GM12892 (cell line): ENCODE measurements at regions not wholly inside any gene's neighbourhood (a gene's known extent, or its start where the extent isn't known, plus 50 kb on each side); places are given as distances from the start of the nearest gene placed in this dataset.

ENCODE experiments used
- DNase-seq: peaks from one replicate; pipeline ENCODE4 v3.0.0; 2011; ENCODE audit not compliant: insufficient read length
- FAIRE-seq: peaks from 2 replicates; lab custom pipeline; 2011; peaks lifted over from hg19 to GRCh38; lab: Jason Lieb, UNC
- POLR2A ChIP-seq: IDR thresholded peaks from 2 replicates; pipeline ENCODE4 v1.6.1; 2011; ENCODE audit warnings: low read depth, low read length, control low read depth
- POLR2AphosphoS5 ChIP-seq: IDR thresholded peaks from 2 replicates; pipeline ENCODE4 v1.6.1; 2011; ENCODE audit warnings: low read depth, low read length, control low read depth
- TAF1 ChIP-seq: IDR thresholded peaks from 2 replicates; pipeline ENCODE4 v1.6.1; 2011; ENCODE audit warnings: low read depth, mild to moderate bottlenecking, control low read depth, low read length, borderline replicate concordance

DNA sequence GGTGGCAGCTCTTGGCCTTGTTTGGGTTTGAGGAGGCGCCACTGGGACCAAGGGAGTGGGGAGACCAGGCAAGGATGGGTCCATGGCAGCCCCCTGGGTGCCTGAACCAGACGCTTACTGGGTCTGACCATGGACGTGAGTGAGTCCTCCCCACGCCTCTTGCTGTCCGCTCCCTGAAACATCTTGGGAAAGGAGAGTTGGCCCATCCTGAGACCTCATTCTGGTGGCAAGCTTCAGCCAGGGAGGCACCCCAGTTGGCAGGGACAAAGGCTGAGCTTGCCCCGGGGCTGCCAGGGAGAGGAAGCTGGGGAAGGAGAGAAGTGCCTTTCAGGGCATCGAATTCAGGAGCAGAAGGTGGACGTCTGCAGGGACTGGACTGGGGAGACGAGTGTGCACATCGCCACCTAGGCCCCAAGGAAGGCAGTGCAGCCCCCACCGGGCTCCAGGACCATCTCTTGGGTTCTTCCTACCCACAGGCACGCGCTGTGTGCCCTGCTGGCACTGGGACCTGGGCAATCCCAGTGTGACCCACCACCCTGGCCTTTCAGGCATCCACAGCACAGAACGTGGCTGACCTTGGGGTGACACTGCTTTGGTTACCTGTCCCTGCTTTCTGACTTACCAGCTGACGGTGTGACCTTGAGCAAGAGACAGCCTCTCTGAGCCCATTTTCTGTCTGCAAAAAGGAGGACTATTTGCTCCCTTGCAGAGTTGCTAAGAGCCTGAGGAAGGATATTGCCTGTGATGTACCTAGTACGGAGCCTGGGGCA, 132.9 kb upstream of the WNT4 start:
- FAIRE-seq: peak; percentile 78
- TF ChIP-seq TAF1 (no peak), POLR2A (no peak), POLR2AphosphoS5 (no peak)
- DNase-seq: peak; percentile 59

DNA sequence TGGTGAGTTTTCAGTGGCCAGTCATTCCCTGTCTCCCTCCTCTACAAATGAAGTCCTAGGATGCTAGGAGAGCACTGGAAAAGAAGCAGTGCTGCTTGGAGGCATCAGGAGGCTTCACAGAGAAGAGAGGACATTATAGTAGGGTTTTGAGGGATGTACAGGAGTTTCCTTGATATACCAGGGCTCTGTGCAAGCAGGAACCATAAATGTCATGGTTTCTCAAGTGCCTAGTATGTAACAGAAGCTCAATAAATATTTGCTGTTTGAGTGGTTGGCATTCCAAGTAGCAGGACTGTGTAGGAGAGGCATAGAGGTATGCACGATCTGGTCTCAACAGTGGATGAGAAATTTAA, 133.5 kb upstream of the WNT4 start:
- TF ChIP-seq TAF1: no peak
- TF ChIP-seq POLR2A: no peak
- TF ChIP-seq POLR2AphosphoS5: no peak
- DNase-seq (no peak), FAIRE-seq (no peak)

GRCh38 chr1:22277662-22278061, 134.8 kb upstream of the WNT4 start:
- FAIRE-seq: no peak
- DNase-seq: no peak
- TF ChIP-seq POLR2A (no peak), TAF1 (no peak), POLR2AphosphoS5 (no peak)

DNA sequence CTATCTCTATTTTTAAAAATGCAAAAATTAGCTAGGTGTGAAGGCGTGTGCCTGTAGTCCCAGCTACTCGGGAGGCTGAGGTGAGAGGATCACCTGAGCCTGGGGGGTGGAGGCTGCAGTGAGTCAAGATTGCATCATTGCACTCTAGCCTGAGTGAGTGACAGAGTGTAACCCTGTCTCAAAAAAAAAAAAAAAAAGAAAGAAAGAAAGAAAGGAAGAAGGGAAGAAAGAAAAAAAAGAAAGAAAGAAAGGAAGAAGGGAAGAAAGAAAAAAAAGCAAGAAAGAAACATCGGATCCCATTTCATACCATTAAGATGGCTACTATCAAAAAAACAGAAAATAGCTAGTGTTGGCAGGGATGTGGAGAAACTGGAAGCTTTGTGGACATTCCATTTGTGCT, 136.8 kb upstream of the WNT4 start:
- FAIRE-seq (no peak), DNase-seq (no peak)
- TF ChIP-seq POLR2AphosphoS5 (no peak), POLR2A (no peak), TAF1 (no peak)

- no peak for TF ChIP-seq POLR2A
- no peak for TF ChIP-seq POLR2AphosphoS5
- TF ChIP-seq TAF1: no peak
- FAIRE-seq: no peak
- no peak for DNase-seq
Observed at GRCh38 chr1:22280526-22280925, 137.6 kb upstream of the WNT4 start.

- no peak for FAIRE-seq
- no peak for DNase-seq
- TF ChIP-seq POLR2AphosphoS5: no peak
- TF ChIP-seq POLR2A: no peak
- TF ChIP-seq TAF1: no peak
Observed at GRCh38 chr1:22281521-22282363, 138.8 kb upstream of the WNT4 start.

- TF ChIP-seq TAF1: no peak
- no peak for TF ChIP-seq POLR2AphosphoS5
- TF ChIP-seq POLR2A: no peak
- no peak for FAIRE-seq
- DNase-seq: no peak
Observed at GRCh38 chr1:22282364-22282995, 139.6 kb upstream of the WNT4 start.

DNA sequence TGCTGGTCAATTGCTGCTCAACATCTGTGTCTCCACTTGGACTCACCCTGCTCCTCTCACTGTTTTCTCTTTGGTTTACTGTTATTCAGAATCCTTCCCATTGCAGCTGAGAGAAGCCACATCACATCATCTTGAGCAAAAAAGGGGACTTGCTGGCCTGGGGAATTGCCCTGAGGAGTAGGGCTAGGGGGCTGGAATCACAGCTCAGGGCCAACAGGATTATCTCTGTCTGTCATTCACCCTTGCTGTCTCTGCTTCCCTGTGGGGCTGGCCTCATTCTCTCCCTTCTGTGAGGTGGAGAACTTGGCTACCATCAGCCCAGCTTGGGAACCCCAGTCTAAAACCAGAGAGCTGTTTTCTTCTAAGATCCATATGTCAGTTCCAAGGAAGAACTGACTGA, 140.7 kb upstream of the WNT4 start:
- FAIRE-seq: no peak
- TF ChIP-seq POLR2AphosphoS5 (no peak), TAF1 (no peak), POLR2A (no peak)
- no peak for DNase-seq

DNA sequence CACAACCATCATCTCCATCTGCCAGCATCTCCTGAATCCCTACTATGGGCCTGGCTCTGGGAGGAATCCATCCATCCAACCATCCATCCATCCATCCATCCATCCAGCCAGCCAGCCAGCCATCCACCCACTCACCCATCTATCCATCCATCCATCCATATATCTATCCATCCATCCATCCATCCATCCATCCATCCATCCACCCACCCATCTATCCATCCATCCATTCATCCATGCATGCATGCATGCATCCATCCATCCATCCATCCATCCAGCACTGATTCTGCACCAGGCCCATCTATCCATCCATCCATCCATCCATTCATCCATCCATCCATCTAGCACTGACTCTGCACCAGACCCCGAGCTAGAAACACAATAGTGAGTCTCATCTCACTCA, 141.3 kb upstream of the WNT4 start:
- DNase-seq (no peak), FAIRE-seq (no peak)
- TF ChIP-seq POLR2A: no peak
- no peak for TF ChIP-seq TAF1
- no peak for TF ChIP-seq POLR2AphosphoS5

- no peak for FAIRE-seq
- DNase-seq: no peak
- no peak for TF ChIP-seq POLR2A
- no peak for TF ChIP-seq POLR2AphosphoS5
- no peak for TF ChIP-seq TAF1
Observed at GRCh38 chr1:22284906-22285548, 142.1 kb upstream of the WNT4 start.

DNA sequence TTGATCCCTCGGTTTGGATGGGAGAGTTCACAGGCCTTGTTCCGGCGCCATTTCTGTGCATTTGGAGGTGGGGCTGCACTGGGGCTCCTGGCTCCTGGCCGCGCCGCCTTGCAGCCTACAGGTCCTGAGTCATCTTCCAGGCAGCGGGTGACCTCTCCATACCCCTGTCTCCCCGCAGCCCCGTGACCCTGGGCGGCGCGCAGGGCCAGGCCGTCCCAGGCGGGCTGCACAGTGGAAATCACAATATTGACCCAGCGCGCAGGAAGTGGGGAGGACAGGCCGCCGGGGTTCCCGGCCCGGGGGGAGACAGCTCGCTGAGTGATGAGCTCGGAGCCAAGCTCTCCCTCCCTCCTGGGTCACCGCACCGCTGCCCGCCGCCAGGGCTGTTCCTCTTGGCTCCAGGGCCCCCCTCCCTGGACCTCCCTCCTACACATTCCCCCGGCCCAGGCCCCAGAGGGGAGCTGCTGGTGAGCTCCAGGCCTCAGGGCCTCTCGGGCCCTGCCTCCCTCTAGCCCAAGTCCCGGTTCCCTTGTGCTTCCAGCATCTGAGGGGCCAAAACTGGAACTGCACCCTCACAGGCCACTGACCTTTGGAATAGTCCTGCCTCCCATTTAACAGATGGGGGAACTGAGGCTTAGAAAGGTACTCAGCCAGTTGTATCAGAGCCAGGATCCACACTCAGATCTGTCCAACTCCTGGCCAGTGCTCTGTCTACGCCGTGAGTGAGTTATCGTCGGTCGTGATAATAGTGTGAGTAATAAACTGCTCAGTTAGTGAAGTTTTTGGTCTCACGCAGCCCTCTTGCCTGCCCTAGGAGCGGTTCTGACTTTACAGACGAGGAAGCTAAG, 142.9 kb upstream of the WNT4 start:
- DNase-seq (no peak), FAIRE-seq (no peak)
- TF ChIP-seq TAF1: no peak
- TF ChIP-seq POLR2AphosphoS5: no peak
- no peak for TF ChIP-seq POLR2A
